HepG2 (cell line): ENCODE measurements at regions not wholly inside any gene's neighbourhood (a gene's known extent, or its start where the extent isn't known, plus 50 kb on each side); places are given as distances from the start of the nearest gene placed in this dataset.

Source experiments
- ATAC-seq: fragments of 200-7000 bp; cut with Tn5 transposase; 3 replicates; pipeline ENCODE4 v1.9.1; 2020; ENCODE audit warnings: mild to moderate bottlenecking, moderate library complexity
- BruUV-seq: library from RNA; stranded (reverse); fragments of 400-500 nt; replicated peaks from 2 replicates; lab custom pipeline; 2021; lab: Mats Ljungman, UMichigan
- CTCF ChIA-PET: fragments of 300-600 bp; formaldehyde crosslinking; extraction: SDS; loops from one replicate; lab custom pipeline; 2021; ENCODE audit warnings: low total read pairs, inconsistent platforms, low intra/inter-chr PET ratio; lab: Yijun Ruan, JAX
- POLR2A ChIA-PET: fragments of 350-600 bp; sonication (Branson Sonifier 250); formaldehyde crosslinking; loops from one replicate; lab custom pipeline; 2020; ENCODE audit warnings: antibody characterized with exemption, inconsistent platforms; lab: Yijun Ruan, JAX
- DNase-seq: peaks from one replicate; pipeline ENCODE4 v3.0.0-alpha.2; 2015; ENCODE audit warnings: low spot score
- FAIRE-seq: peaks from 3 replicates; lab custom pipeline; 2011; peaks lifted over from hg19 to GRCh38; lab: Jason Lieb, UNC
- H2AFZ ChIP-seq: one replicate; pipeline ENCODE4 v1.6.1; 2011; ENCODE audit warnings: low read length, inconsistent platforms
- H3K27ac ChIP-seq: fragments of 300-600 bp; 3 replicates; pipeline ENCODE4 v1.8.0; 2011; ENCODE audit warnings: mixed run types, mild to moderate bottlenecking, mixed read lengths, low read length, inconsistent platforms; ENCODE audit not compliant: insufficient read depth; ENCODE audit errors: extremely low read length
- H3K27me3 ChIP-seq, 2 experiments: fragments of 200-600 bp in 1 of 2; 2 replicates in 1 of 2; 3 replicates in 1 of 2; pipeline versions ENCODE4 v1.6.0 to v1.8.0; 2011; ENCODE audit warnings: low read length in 2 of 2, mild to moderate bottlenecking in 2 of 2, moderate library complexity in 2 of 2, inconsistent platforms in 1 of 2; ENCODE audit not compliant: insufficient read depth in 2 of 2, control insufficient read depth in 1 of 2
- H3K36me3 ChIP-seq, 2 experiments: fragments of 200-600 bp in 1 of 2; replicated peaks in 1 of 2; 2 replicates in 1 of 2; 3 replicates in 1 of 2; pipeline versions ENCODE4 v1.5.1 to v1.8.0; 2011; ENCODE audit warnings: low read length in 2 of 2, inconsistent platforms in 1 of 2; ENCODE audit not compliant: insufficient read depth in 2 of 2, control insufficient read depth in 1 of 2
- H3K4me1 ChIP-seq: 2 replicates; pipeline ENCODE4 v1.5.1; 2012; ENCODE audit warnings: low read length, inconsistent platforms; ENCODE audit not compliant: insufficient read depth
- H3K4me2 ChIP-seq: 2 replicates; pipeline ENCODE4 v1.6.0; 2011; ENCODE audit warnings: low read depth, low read length, inconsistent platforms
- H3K4me3 ChIP-seq, 3 experiments: fragments of 200-600 bp in 1 of 3; sonication (generic), shearing (Covaris generic) in 1 of 3; replicated peaks in 1 of 3; 2 replicates each; pipeline ENCODE4 v1.5.1; 2011 to 2016; ENCODE audit warnings: low read length in 3 of 3, inconsistent platforms in 2 of 3, low read depth in 2 of 3, mild to moderate bottlenecking in 2 of 3, control low read depth in 1 of 3, mixed read lengths in 1 of 3; ENCODE audit not compliant: insufficient read depth in 1 of 3
- H3K79me2 ChIP-seq: one replicate; pipeline ENCODE4 v1.6.1; 2011; ENCODE audit warnings: low read length, inconsistent platforms; ENCODE audit not compliant: insufficient read depth
- H3K9ac ChIP-seq: 2 replicates; pipeline ENCODE4 v1.6.0; 2011; ENCODE audit warnings: mild to moderate bottlenecking, low read depth, low read length, inconsistent platforms; ENCODE audit not compliant: insufficient read depth
- H3K9me3 ChIP-seq: 2 replicates; pipeline ENCODE4 v1.5.1; 2012; ENCODE audit warnings: mild to moderate bottlenecking, low read length
- H4K20me1 ChIP-seq: 2 replicates; pipeline ENCODE4 v1.6.0; 2011; ENCODE audit warnings: inconsistent platforms, mild to moderate bottlenecking, low read length, moderate library complexity; ENCODE audit not compliant: insufficient read depth
- DMAP1 ChIP-seq: IDR thresholded peaks from 2 replicates; pipeline ENCODE4 v1.6.1; 2016
- HDAC6 ChIP-seq: fragments of 200-600 bp; sonication (generic); IDR thresholded peaks from 2 replicates; pipeline ENCODE4 v1.7.0; 2017; ENCODE audit warnings: mild to moderate bottlenecking, antibody characterized with exemption, low read length, low read depth
- JARID2 ChIP-seq: sonication (generic); formaldehyde crosslinking; IDR thresholded peaks from 2 replicates; pipeline ENCODE4 v1.8.1; 2023; ENCODE audit warnings: missing genetic modification reagents, inconsistent platforms; ENCODE audit not compliant: insufficient replicate concordance
- ZMAT3 ChIP-seq: sonication (generic); formaldehyde crosslinking; conservative IDR thresholded peaks from 2 replicates; pipeline ENCODE4 v1.7.0; 2021; ENCODE audit warnings: missing genetic modification reagents
- ZNF446 ChIP-seq: sonication (generic); formaldehyde crosslinking; IDR thresholded peaks from 2 replicates; pipeline ENCODE4 v1.5.0; 2020; ENCODE audit warnings: mild to moderate bottlenecking, missing genetic modification reagents
- WGBS: methylation state at CpG from one replicate; pipeline ENCODE4 v1.1.6; 2017; ENCODE audit warnings: low lambda C conversion rate; 5-methylcytosine and 5-hydroxymethylcytosine counted together
- in situ Hi-C: cut with HindIII; loops from 2 replicates; pipeline ENCODE4 v1.10.0; 2017; ENCODE audit warnings: low pct_unique_long_range_greater_than_20kb; ENCODE audit not compliant: extremely low pct_ligation_motif_present
- intact Hi-C: fragments of 100-400 bp; cut with micrococcal nuclease; formaldehyde crosslinking; loops from one replicate; pipeline ENCODE4 v1.10.0; 2022; ENCODE audit not compliant: unreplicated experiment
- TF ChIP-seq, protein P1 (sequence below): sonication (generic); formaldehyde crosslinking; IDR thresholded peaks from 2 replicates; pipeline ENCODE4 v1.4.0; 2020; ENCODE audit warnings: low read depth, mild to moderate bottlenecking, missing genetic modification reagents
- TF ChIP-seq, protein P2 (sequence below): sonication (generic); formaldehyde crosslinking; IDR thresholded peaks from 2 replicates; pipeline ENCODE4 v1.8.1; 2023; ENCODE audit warnings: mild to moderate bottlenecking, inconsistent platforms, moderate library complexity, missing genetic modification reagents, borderline replicate concordance
- TF ChIP-seq, protein P3 (sequence below): sonication (generic); formaldehyde crosslinking; IDR thresholded peaks from 2 replicates; pipeline ENCODE4 v1.4.0; 2020; ENCODE audit warnings: missing genetic modification reagents, borderline replicate concordance

DNA sequence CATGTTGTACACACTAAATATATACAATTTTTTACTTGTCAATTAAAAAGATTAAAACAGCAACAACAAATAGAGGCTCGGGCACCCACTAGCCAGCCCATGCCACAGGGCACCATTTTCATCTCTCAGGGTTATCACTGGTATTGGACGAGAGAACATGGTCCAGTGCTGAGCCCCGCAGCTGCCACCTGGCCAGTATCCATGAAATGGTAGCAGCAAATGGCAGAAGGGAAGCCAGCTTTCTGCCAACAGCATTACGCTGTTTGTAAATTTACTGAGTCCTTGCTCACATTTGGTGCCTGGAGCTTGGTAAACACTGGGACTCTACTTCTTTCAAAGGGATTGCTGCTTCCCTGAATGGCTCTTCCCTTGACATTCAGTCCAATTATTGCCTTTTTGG, 87.9 kb upstream of the WASF3 start:
- Histone ChIP-seq H3K4me3 (no peak overlapping the region), H3K4me1 (no peaks in the 10 kb centered on the region), H3K4me2 (no peak overlapping the region), H3K27me3 (no peaks in the 10 kb centered on the region; a peak in 1 of 5 replicates), H3K79me2 (no peaks in the 10 kb centered on the region), H2AFZ (no peak overlapping the region), H3K27ac (no peak overlapping the region), H3K9ac (no peak overlapping the region), H3K9me3 (no peaks in the 10 kb centered on the region), H4K20me1 (no peaks in the 10 kb centered on the region), H3K36me3 (no peaks in the 10 kb centered on the region)
- DNase-seq (no peak), ATAC-seq (no peak), FAIRE-seq (no peak)
- ChIA-PET CTCF (no interaction called here), POLR2A (no interaction called here)
- in situ Hi-C loops, result no loop called here
- intact Hi-C loops, result no loop called here
- TF ChIP-seq JARID2 (no peak), ZMAT3 (CRISPR knock-in tag) (no peak)
- 14% methylated on average over 3 of the region's 4 CpGs for WGBS
- no TSS peak for BruUV-seq

DNA sequence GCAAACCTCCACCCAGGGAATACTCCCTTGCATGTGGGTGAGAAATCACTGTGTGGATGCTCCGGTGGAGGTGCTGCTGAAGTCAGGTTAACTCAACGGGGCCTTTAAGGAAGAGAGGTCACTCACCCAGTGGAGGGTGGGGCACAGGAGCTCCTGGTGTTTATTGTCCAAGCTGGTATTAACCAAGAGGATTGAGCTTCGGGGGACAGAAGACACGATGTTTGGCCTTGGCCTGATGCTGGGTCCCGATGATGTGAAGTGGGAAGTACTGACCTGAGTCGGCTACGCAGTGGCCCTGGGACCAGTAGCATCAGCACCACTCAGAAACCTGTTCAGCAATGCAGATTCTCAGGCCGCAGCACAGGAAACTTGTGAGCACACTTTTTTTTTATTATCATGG, 85.7 kb upstream of the WASF3 start:
- 39% methylated on average over 8 of the region's 8 CpGs for WGBS
- H3K4me1 ChIP-seq, result peaks cover 13% of the 10 kb centered on the region
- BruUV-seq, result no TSS peak
- H3K9ac ChIP-seq, result no peak overlapping the region
- H3K27ac ChIP-seq, result no peak overlapping the region
- no peak for ATAC-seq
- no peaks in the 10 kb centered on the region for H3K36me3 ChIP-seq
- no peak for DNase-seq
- no peak overlapping the region for H3K4me3 ChIP-seq
- no peak for FAIRE-seq
- in situ Hi-C loops (no loop called here), intact Hi-C loops (no loop called here)
- no peaks in the 10 kb centered on the region for H4K20me1 ChIP-seq
- H3K79me2 ChIP-seq, result no peaks in the 10 kb centered on the region
- H3K27me3 ChIP-seq, result no peaks in the 10 kb centered on the region
- CTCF ChIA-PET, result no interaction called here
- POLR2A ChIA-PET, result no interaction called here
- no peak overlapping the region for H3K4me2 ChIP-seq
- no peaks in the 10 kb centered on the region for H3K9me3 ChIP-seq
- TF ChIP-seq HDAC6 (no peak), ZNF446 (CRISPR knock-in tag) (no peak), DMAP1 (no peak)
- TF ChIP-seq, protein P1, sequence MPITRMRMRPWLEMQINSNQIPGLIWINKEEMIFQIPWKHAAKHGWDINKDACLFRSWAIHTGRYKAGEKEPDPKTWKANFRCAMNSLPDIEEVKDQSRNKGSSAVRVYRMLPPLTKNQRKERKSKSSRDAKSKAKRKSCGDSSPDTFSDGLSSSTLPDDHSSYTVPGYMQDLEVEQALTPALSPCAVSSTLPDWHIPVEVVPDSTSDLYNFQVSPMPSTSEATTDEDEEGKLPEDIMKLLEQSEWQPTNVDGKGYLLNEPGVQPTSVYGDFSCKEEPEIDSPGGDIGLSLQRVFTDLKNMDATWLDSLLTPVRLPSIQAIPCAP (CRISPR knock-in tag), result no peak
- TF ChIP-seq, protein P2, sequence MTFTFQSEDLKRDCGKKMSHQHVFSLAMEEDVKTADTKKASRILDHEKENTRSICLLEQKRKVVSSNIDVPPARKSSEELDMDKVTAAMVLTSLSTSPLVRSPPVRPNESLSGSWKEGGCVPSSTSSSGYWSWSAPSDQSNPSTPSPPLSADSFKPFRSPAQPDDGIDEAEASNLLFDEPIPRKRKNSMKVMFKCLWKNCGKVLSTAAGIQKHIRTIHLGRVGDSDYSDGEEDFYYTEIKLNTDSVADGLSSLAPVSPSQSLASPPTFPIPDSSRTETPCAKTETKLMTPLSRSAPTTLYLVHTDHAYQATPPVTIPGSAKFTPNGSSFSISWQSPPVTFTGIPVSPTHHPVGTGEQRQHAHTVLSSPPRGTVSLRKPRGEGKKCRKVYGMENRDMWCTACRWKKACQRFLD, result no peak
- TF ChIP-seq, protein P3, sequence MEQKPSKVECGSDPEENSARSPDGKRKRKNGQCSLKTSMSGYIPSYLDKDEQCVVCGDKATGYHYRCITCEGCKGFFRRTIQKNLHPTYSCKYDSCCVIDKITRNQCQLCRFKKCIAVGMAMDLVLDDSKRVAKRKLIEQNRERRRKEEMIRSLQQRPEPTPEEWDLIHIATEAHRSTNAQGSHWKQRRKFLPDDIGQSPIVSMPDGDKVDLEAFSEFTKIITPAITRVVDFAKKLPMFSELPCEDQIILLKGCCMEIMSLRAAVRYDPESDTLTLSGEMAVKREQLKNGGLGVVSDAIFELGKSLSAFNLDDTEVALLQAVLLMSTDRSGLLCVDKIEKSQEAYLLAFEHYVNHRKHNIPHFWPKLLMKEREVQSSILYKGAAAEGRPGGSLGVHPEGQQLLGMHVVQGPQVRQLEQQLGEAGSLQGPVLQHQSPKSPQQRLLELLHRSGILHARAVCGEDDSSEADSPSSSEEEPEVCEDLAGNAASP (CRISPR knock-in tag), result no peak
- TF ChIP-seq, all 625 proteins: peak for 0
- no peak overlapping the region for H2AFZ ChIP-seq
